Right cardiac atrium (tissue), 5 donors: ENCODE measurements at regions not wholly inside any gene's neighbourhood (a gene's known extent, or its start where the extent isn't known, plus 50 kb on each side); places are given as distances from the start of the nearest gene placed in this dataset.
"Not testable (repeated sequence)": the region's sequence is repeated elsewhere in the genome, so short reads cannot be mapped to it uniquely, and the experiment has no call there.

Source experiments
- ATAC-seq, 2 donors: fragments of 200-7000 bp; cut with Tn5 transposase; one replicate each; pipeline versions ENCODE4 v1.8.0 to v1.9.1; 2020; ENCODE audit warnings: moderate library complexity in 2 of 2, mild to moderate bottlenecking in 1 of 2
- DNase-seq, 3 donors: peaks; one replicate each; pipeline ENCODE4 v3.0.0-alpha.2; 2020
- H3K27ac ChIP-seq: one replicate; pipeline ENCODE4 v1.5.1; 2013; ENCODE audit warnings: mild to moderate bottlenecking, low read length, control low read depth, moderate library complexity
- H3K27me3 ChIP-seq: one replicate; pipeline ENCODE4 v1.6.1; 2013; ENCODE audit not compliant: control insufficient read depth, insufficient read depth
- H3K4me1 ChIP-seq: one replicate; pipeline ENCODE4 v1.6.1; 2013; ENCODE audit warnings: low read length; ENCODE audit not compliant: control insufficient read depth, insufficient read depth
- H3K4me3 ChIP-seq: one replicate; pipeline ENCODE4 v1.5.1; 2013; ENCODE audit warnings: low read length, control low read depth
- H3K9me3 ChIP-seq: one replicate; pipeline ENCODE4 v1.6.1; 2013; ENCODE audit warnings: low read length; ENCODE audit not compliant: control insufficient read depth
- WGBS: extraction: QIAGEN DNeasy Blood & Tissue Kit; methylation state at CpG from one replicate; pipeline ENCODE4 v1.1.7; 2013; 5-methylcytosine and 5-hydroxymethylcytosine counted together
- intact Hi-C, 4 donors: fragments of 100-400 bp; cut with DNase I; formaldehyde crosslinking; loops; one replicate each; pipeline versions ENCODE4 v1.11.0 to v1.14.0; 2022 to 2023
- donor health status: healthy with polysubstance abuse.
- donor health status: DM: no; HTN: yes; CAD: no.
- donor health status: DM: no; HTN: no; CAD: no.
- donor health status: DM: no; HTN: yes; CAD: no; lungs with severe emphysema.
- donor health status: DM: yes; HTN: yes; CAD: no.

DNA sequence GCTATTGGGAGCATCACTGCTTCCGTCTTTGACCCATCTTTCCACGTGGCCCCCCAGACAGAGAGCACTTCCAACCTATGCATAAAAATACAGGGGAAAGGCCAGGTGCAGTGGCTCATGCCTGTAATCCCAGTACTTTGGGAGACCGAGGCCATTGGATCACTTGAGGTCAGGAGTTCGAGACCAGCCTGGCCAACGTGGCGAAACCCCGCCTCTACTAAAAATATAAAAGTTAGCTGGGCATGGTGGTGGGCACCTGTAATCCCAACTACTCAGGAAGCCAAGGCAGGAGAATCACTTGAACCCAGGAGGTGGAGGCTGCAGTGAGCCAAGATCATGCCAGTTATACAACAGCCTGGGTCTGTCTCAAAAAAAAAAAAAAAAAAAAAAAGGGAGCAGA, 55.9 kb upstream of the URI1 start:
- ATAC-seq, intact Hi-C loops: not testable (repeated sequence)
- 88% methylated on average over 7 of the region's 7 CpGs for WGBS

DNA sequence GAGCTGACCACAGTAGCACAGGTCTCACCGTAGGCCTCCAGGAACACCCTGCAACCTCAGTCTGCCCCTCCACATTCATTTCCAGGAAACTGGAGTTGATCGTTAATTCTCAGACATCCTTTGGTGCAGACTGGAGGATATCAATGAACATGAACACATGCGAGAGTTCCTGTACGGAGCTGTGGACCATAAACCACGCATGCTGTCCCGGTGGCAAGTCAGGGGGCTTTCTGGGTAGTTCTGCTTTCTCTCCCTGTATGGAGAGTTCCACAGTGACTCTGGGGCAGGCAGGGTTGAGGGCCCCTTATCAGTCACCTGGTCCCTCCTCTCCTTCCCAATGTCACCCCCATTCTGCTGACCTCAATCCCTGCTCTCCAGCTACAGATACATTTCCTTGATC, 55.5 kb upstream of the URI1 start:
- no peak overlapping the region for H3K4me3 ChIP-seq
- 70% methylated on average over 6 of the region's 6 CpGs for WGBS
- DNase-seq (no peak), ATAC-seq (no peak)
- H3K4me1 ChIP-seq, result no peaks in the 10 kb centered on the region
- intact Hi-C loops, result no loop called here
- H3K27ac ChIP-seq, result no peak overlapping the region
- H3K9me3 ChIP-seq, result no peaks in the 10 kb centered on the region
- H3K27me3 ChIP-seq, result no peaks in the 10 kb centered on the region

More for the DNA sequence above, 55.9 kb upstream of the URI1 start:
- not testable (repeated sequence) for H3K27ac ChIP-seq, H3K9me3 ChIP-seq, H3K27me3 ChIP-seq, DNase-seq, H3K4me3 ChIP-seq, H3K4me1 ChIP-seq

DNA sequence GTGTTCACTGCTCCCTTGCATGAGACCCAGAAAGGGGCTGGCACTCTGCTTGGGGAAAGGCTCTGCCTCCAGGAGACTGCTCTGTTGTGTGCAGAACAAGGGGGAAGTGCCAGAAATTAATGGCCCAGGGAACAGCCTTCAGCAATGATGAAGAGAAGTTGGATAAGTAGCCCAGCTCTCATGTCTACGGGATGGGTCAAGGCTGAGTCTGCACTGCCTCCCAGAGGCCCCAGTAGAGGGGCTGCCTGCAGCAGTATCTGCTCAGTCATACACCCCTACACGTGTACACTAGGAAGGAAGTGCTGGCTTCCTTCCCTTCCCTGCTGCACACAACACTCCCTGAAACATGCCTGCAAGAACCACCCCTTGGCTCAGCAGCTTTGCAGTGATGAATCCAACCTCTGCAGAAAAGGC, 54.6 kb upstream of the URI1 start:
- Histone ChIP-seq H3K4me3 (no peak overlapping the region), H3K4me1 (no peaks in the 10 kb centered on the region), H3K27ac (no peak overlapping the region), H3K9me3 (no peaks in the 10 kb centered on the region), H3K27me3 (no peaks in the 10 kb centered on the region)
- DNase-seq, result no peak
- intact Hi-C loops, result no loop called here
- ATAC-seq, result peak; percentile 56 to 71
- 8% methylated on average over 2 of the region's 2 CpGs for WGBS

DNA sequence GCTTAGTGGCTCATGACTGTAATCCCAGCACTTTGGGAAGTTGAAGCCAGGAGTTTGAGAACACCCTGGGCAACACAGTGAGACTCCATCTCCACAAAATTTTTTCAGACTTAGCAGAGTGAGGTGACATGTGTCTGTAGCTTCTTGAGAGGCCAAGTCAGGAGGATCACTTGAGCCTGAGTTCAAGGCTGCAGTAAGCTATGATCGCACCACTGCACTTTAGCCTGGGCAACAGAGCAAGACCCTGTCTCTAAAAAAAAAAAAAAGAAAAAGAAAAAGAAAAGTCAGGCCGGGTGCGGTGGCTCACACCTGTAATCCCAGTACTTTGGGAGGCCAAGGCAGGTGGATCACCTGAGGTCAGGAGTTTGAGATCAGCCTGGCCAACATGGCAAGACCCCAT, 54.0 kb upstream of the URI1 start:
- ATAC-seq, intact Hi-C loops, H3K27me3 ChIP-seq, H3K4me1 ChIP-seq, DNase-seq, H3K27ac ChIP-seq, H3K4me3 ChIP-seq, H3K9me3 ChIP-seq: not testable (repeated sequence)
- 96% methylated on average over 3 of the region's 3 CpGs for WGBS

DNA sequence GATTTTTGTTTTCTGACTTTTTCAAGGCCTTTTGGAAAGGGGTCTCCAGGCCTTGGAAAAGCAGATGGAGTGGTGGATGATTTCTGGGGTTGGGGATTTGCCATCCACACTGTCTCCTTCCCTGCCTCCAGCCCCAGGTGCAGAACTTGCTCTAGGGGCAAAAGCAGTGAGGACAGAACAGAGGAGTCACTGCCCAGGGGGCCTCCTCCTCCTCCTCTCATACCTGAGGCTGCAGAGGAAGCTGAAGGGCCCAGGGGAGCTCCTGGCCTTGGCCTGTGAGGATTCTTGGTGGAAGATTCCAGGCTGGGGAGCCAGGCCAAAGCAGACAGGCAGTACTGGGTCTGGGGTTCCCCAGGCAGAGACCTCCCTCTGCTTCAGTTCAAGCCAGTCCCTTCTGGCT, 52.3 kb upstream of the URI1 start:
- H3K4me1 ChIP-seq, result no peaks in the 10 kb centered on the region
- no peak overlapping the region for H3K27ac ChIP-seq
- H3K4me3 ChIP-seq, result no peak overlapping the region
- intact Hi-C loops, result no loop called here
- H3K9me3 ChIP-seq, result no peaks in the 10 kb centered on the region
- H3K27me3 ChIP-seq, result no peaks in the 10 kb centered on the region
- ATAC-seq (no peak), DNase-seq (no peak)

DNA sequence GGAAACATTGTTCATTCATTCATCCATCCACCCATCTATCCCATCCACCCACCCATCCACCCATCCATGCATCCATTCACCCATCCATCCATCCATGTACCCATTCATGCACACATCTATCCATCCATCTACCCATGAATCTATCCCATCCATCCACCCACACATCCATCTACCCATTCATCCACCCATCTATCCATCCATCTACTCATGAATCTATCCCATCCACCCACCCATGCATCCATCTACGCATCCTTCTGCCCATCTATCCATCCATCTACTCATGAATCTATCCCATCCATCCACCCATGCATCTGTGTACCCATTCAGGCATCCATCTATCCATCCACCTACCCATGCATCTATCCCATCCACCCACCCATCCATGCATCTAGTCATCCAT, 51.6 kb upstream of the URI1 start:
- DNase-seq, result no peak
- intact Hi-C loops, result no loop called here
- Histone ChIP-seq H3K9me3 (no peaks in the 10 kb centered on the region), H3K4me1 (no peaks in the 10 kb centered on the region), H3K27me3 (no peaks in the 10 kb centered on the region), H3K4me3 (no peak overlapping the region), H3K27ac (no peak overlapping the region)
- ATAC-seq, result no peak
- whole genome bisulfite sequencing, result 98% methylated on average over 1 of the region's 1 CpG
